ENCODE measurements at regions not wholly inside any gene's neighbourhood (a gene's known extent, or its start where the extent isn't known, plus 50 kb on each side); places are given as distances from the start of the nearest gene placed in this dataset.

GRCh38 chr9:109699019-109699418, 81.0 kb upstream of the PALM2AKAP2 start:
- Histone ChIP-seq H3K4me1 (no peaks in the 10 kb centered on the region), H3K9me3 (no peaks in the 10 kb centered on the region), H3K36me3 (no peaks in the 10 kb centered on the region), H3K27ac (no peak overlapping the region), H3K4me3 (no peak overlapping the region), H3K27me3 (no peaks in the 10 kb centered on the region)
- no peak for DNase-seq
- WGBS, 5 donors, result 62 to 86% (median 81%) methylated on average over 2 of the region's 2 CpGs
- intact Hi-C loops (cut with DNase I; ENCODE audit: low total_unique reads), result no loop called here
- TF ChIP-seq POLR2AphosphoS5 (IDR thresholded peaks at IDR 0.05) (no peak), CTCF (IDR thresholded peaks at IDR 0.05) (no peak), EP300 (IDR thresholded peaks at IDR 0.05) (no peak), POLR2A (IDR thresholded peaks at IDR 0.05) (no peak)

GRCh38 chr9:109704546-109704945, 75.5 kb upstream of the PALM2AKAP2 start:
- TF ChIP-seq POLR2A (IDR thresholded peaks at IDR 0.05), result no peak
- TF ChIP-seq CTCF (IDR thresholded peaks at IDR 0.05), result no peak
- no peak for TF ChIP-seq POLR2AphosphoS5 (IDR thresholded peaks at IDR 0.05)
- TF ChIP-seq EP300 (IDR thresholded peaks at IDR 0.05), result no peak
- peaks cover 0 to 11% (median 8%) of the 10 kb centered on the region in 4 donors for H3K4me1 ChIP-seq
- DNase-seq, result no peak
- intact Hi-C loops (cut with DNase I; ENCODE audit: low total_unique reads), result no loop called here
- no peaks in the 10 kb centered on the region for H3K27me3 ChIP-seq
- WGBS, 5 donors, result 59 to 67% (median 65%) methylated on average over 2 of the region's 2 CpGs
- H3K4me3 ChIP-seq, result no peak overlapping the region
- no peaks in the 10 kb centered on the region for H3K36me3 ChIP-seq
- H3K27ac ChIP-seq, result no peak overlapping the region
- H3K9me3 ChIP-seq, result no peaks in the 10 kb centered on the region

GRCh38 chr9:109705515-109705914, 74.5 kb upstream of the PALM2AKAP2 start:
- Histone ChIP-seq H3K36me3 (no peaks in the 10 kb centered on the region), H3K4me3 (no peak overlapping the region), H3K27me3 (no peaks in the 10 kb centered on the region), H3K9me3 (no peaks in the 10 kb centered on the region), H3K4me1 (peaks cover 0 to 12% (median 8%) of the 10 kb centered on the region in 4 donors), H3K27ac (no peak overlapping the region)
- intact Hi-C loops (cut with DNase I; ENCODE audit: low total_unique reads), result no loop called here
- no peak for DNase-seq
- no peak for TF ChIP-seq POLR2AphosphoS5 (IDR thresholded peaks at IDR 0.05)
- no peak for TF ChIP-seq CTCF (IDR thresholded peaks at IDR 0.05)
- no peak for TF ChIP-seq EP300 (IDR thresholded peaks at IDR 0.05)
- TF ChIP-seq POLR2A (IDR thresholded peaks at IDR 0.05), result no peak

GRCh38 chr9:109707355-109707754, 72.6 kb upstream of the PALM2AKAP2 start:
- 75 to 86% (median 85%) methylated on average over 3 of the region's 3 CpGs for WGBS, 5 donors
- Histone ChIP-seq H3K27ac (no peak overlapping the region), H3K4me3 (no peak overlapping the region), H3K36me3 (no peaks in the 10 kb centered on the region), H3K4me1 (peaks cover 0 to 12% (median 8%) of the 10 kb centered on the region in 4 donors), H3K9me3 (no peaks in the 10 kb centered on the region), H3K27me3 (no peaks in the 10 kb centered on the region)
- TF ChIP-seq POLR2AphosphoS5 (IDR thresholded peaks at IDR 0.05) (no peak), EP300 (IDR thresholded peaks at IDR 0.05) (no peak), POLR2A (IDR thresholded peaks at IDR 0.05) (no peak), CTCF (IDR thresholded peaks at IDR 0.05) (no peak)
- DNase-seq, result no peak
- intact Hi-C loops (cut with DNase I; ENCODE audit: low total_unique reads), result no loop called here

All from stomach (tissue), 8 donors.